ENCODE measurements at regions not wholly inside any gene's neighbourhood (a gene's known extent, or its start where the extent isn't known, plus 50 kb on each side); places are given as distances from the start of the nearest gene placed in this dataset.

GRCh38 chr12:34327671-34328070 is 305.4 kb downstream of the ALG10 start:
- H3K9me3 Mint-ChIP-seq = peaks cover 27 to 37% of the 10 kb centered on the region in 2 donors
- H3K27ac Mint-ChIP-seq = no peak overlapping the region
- no peaks in the 10 kb centered on the region for H3K27me3 Mint-ChIP-seq (ENCODE audit: low read depth)
- no peaks in the 10 kb centered on the region for H3K4me1 Mint-ChIP-seq (ENCODE audit: low read depth)
- DNase-seq = no peak
- H3K4me3 Mint-ChIP-seq = no peak overlapping the region
- ATAC-seq (replicated peaks in 1 of 2) = no peak
- peaks cover 4 to 64% of the 10 kb centered on the region in 2 donors for H3K36me3 Mint-ChIP-seq (ENCODE audit: insufficient read depth in 2 of 2)

- Mint-ChIP-seq H3K27me3 (ENCODE audit: low read depth) (no peaks in the 10 kb centered on the region), H3K4me1 (ENCODE audit: low read depth) (no peaks in the 10 kb centered on the region), H3K27ac (no peak overlapping the region), H3K36me3 (ENCODE audit: insufficient read depth in 2 of 2) (peaks cover 3 to 34% of the 10 kb centered on the region in 2 donors), H3K4me3 (no peak overlapping the region), H3K9me3 (peaks cover 6 to 12% of the 10 kb centered on the region in 2 donors)
- DNase-seq = no peak
- no peak for ATAC-seq (replicated peaks in 1 of 2)
Observed at GRCh38 chr12:34333337-34333736, 311.0 kb downstream of the ALG10 start.

DNA sequence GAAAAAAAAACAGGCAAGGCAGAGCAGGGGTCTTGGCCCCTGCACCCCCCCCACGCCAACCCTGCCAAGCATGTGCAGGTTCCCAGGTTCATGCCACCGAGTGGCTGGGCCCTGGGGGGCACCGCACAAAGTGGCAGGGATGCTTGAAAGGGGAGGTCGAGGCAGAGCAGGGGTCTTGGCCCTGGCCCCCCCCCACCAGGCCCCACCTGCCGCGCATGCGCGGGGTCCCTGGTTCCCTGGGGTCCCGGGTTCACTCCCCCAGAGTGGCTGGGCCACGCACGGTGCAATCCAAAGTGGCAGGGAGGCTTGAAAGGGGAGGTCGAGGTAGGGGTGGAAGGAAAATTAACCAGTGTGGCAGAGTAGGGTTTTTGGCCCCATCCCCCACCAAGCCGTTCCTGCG is 312.2 kb downstream of the ALG10 start:
- no peak overlapping the region for H3K27ac Mint-ChIP-seq
- H3K27me3 Mint-ChIP-seq (ENCODE audit: low read depth) = no peaks in the 10 kb centered on the region
- H3K36me3 Mint-ChIP-seq (ENCODE audit: insufficient read depth in 2 of 2) = peaks cover 0 to 33% of the 10 kb centered on the region in 2 donors
- ATAC-seq (replicated peaks in 1 of 2) (no peak), DNase-seq (no peak)
- no peak overlapping the region for H3K4me3 Mint-ChIP-seq
- H3K4me1 Mint-ChIP-seq (ENCODE audit: low read depth) = no peaks in the 10 kb centered on the region
- peaks cover 2 to 10% of the 10 kb centered on the region in 2 donors for H3K9me3 Mint-ChIP-seq

DNA sequence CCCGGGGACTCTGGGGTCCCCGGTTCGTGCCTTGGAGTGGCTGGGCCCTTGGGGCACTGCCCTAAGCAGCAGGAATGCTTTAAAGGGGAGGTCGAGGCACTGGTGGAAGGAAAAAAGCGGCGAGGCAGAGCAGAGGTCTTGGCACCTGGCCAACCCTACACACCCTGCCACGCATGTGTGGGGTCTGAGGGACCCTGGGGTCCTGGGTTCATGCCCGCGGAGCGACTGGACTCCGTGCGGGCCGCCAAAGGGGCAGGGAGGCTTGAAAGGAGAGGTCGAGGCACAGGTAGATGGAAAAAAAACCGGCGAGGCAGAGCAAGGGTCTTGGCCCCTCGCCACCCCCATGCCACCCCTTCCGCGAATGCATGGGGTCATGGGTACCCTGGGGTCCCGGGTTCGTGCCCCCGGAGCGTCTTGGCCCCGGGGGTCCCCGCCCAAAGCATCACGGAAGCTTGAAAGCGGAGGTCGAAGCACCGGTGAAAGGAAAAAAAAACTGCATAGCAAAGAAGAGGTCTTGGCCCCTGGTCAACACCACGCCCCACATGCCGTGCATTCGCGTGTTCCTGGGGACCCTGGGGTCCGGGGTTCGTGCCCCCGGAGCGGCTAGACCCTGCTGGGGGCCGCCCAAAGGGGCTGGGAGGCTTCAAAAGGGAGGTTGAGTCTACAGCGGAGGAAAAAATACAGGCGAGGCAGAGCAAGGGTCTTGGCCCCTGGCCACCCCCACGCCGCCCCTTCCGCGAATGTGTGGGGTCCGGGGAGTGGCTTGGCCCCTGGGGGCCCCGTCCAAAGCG is 312.9 kb downstream of the ALG10 start:
- H3K4me1 Mint-ChIP-seq (ENCODE audit: low read depth) = no peaks in the 10 kb centered on the region
- H3K4me3 Mint-ChIP-seq = no peak overlapping the region
- peaks cover 0 to 28% of the 10 kb centered on the region in 2 donors for H3K36me3 Mint-ChIP-seq (ENCODE audit: insufficient read depth in 2 of 2)
- peaks cover 2 to 7% of the 10 kb centered on the region in 2 donors for H3K9me3 Mint-ChIP-seq
- no peak for ATAC-seq (replicated peaks in 1 of 2)
- no peak for DNase-seq
- no peak overlapping the region for H3K27ac Mint-ChIP-seq
- H3K27me3 Mint-ChIP-seq (ENCODE audit: low read depth) = no peaks in the 10 kb centered on the region

GRCh38 chr12:34335819-34336262 is 313.5 kb downstream of the ALG10 start:
- Mint-ChIP-seq H3K4me3 (no peak overlapping the region), H3K4me1 (ENCODE audit: low read depth) (no peaks in the 10 kb centered on the region), H3K27ac (no peak overlapping the region), H3K36me3 (ENCODE audit: insufficient read depth in 2 of 2) (peaks cover 0 to 26% of the 10 kb centered on the region in 2 donors), H3K9me3 (peaks cover 1 to 7% of the 10 kb centered on the region in 2 donors), H3K27me3 (ENCODE audit: low read depth) (no peaks in the 10 kb centered on the region)
- ATAC-seq (replicated peaks in 1 of 2) (no peak), DNase-seq (no peak)

DNA sequence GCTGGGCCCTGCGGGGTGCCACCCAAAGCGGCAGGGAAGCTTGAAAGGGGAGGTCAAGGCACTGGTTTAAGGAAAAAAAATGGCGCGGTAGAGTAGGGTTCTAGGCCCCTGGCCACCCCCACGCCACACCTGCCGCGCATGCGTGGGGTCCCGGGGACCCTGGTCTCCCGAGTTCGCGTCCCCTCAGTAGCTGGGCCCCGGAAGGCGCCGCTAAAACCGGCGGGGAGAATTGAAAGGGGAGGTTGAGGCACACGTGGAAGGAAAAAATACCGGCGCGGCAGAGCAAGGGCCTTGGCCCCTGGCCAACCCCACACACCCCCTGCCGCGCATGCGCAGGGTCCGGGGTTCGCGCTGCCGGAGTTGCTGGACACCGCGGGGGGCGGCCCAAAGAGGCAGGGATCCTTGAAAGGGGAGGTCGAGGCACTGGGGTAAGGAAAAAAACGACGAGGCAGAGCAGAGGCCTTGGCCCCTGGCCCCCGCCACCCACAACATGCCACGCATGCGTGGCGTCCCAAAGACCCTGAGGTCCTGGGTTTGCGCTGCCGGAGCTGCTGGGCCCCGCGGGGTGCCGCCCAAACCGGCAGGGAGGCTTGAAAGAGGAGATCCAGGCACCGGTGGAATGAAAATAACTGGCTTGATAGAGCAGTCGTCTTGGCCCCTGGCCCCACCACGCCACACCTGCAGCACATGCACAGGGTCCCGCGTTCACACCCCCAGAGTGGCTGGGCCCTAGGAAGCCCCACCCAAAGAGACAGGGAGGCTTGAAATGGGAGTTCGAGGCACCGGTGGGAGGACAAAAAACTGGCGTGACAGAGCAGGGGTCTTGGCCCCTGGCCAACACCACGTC is 314.5 kb downstream of the ALG10 start:
- Mint-ChIP-seq H3K36me3 (ENCODE audit: insufficient read depth in 2 of 2) (peaks cover 0 to 22% of the 10 kb centered on the region in 2 donors), H3K4me1 (ENCODE audit: low read depth) (no peaks in the 10 kb centered on the region), H3K4me3 (no peak overlapping the region), H3K9me3 (peaks cover 1 to 2% of the 10 kb centered on the region in 2 donors), H3K27me3 (ENCODE audit: low read depth) (no peaks in the 10 kb centered on the region), H3K27ac (peak overlapping the region; percentile 63)
- DNase-seq (no peak), ATAC-seq (replicated peaks in 1 of 2) (no peak)

DNA sequence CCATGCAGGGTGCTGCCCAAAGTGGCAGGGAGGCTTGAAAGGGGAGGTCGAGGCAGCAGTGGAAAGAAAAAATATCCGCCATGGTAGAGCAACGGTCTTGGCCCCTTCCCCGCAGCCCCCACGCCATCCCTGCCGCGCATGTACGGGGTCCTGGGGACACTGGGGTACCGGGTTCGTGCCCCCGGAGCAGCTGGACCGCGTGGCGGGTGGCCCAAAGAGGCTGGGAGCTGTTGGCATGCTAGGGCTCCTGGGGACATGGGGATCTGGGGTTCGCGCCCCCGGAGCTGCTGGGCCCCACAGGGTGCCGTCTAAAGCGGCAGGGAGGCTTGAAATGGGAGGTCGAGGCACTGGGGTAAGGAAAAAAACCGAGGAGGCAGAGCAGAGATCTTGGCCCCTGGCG is 316.5 kb downstream of the ALG10 start:
- Mint-ChIP-seq H3K4me1 (ENCODE audit: low read depth) (no peaks in the 10 kb centered on the region), H3K4me3 (no peak overlapping the region), H3K9me3 (peaks cover 1 to 2% of the 10 kb centered on the region in 2 donors), H3K27ac (no peak overlapping the region), H3K27me3 (ENCODE audit: low read depth) (no peaks in the 10 kb centered on the region), H3K36me3 (ENCODE audit: insufficient read depth in 2 of 2) (peaks cover 0 to 18% of the 10 kb centered on the region in 2 donors)
- DNase-seq (no peak), ATAC-seq (replicated peaks in 1 of 2) (no peak)

GRCh38 chr12:34339922-34340321 is 317.6 kb downstream of the ALG10 start:
- Mint-ChIP-seq H3K9me3 (peaks cover 1 to 2% of the 10 kb centered on the region in 2 donors), H3K4me3 (no peak overlapping the region), H3K4me1 (ENCODE audit: low read depth) (no peaks in the 10 kb centered on the region), H3K27me3 (ENCODE audit: low read depth) (no peaks in the 10 kb centered on the region), H3K27ac (no peak overlapping the region), H3K36me3 (ENCODE audit: insufficient read depth in 2 of 2) (peaks cover 0 to 16% of the 10 kb centered on the region in 2 donors)
- ATAC-seq (replicated peaks in 1 of 2) = no peak
- no peak for DNase-seq

GRCh38 chr12:34340534-34341361 is 318.5 kb downstream of the ALG10 start:
- DNase-seq (no peak), ATAC-seq (replicated peaks in 1 of 2) (no peak)
- Mint-ChIP-seq H3K27me3 (ENCODE audit: low read depth) (no peaks in the 10 kb centered on the region), H3K36me3 (ENCODE audit: insufficient read depth in 2 of 2) (peaks cover 0 to 16% of the 10 kb centered on the region in 2 donors), H3K4me1 (ENCODE audit: low read depth) (no peaks in the 10 kb centered on the region), H3K4me3 (no peak overlapping the region), H3K9me3 (peaks cover 1 to 2% of the 10 kb centered on the region in 2 donors), H3K27ac (no peak overlapping the region)

DNA sequence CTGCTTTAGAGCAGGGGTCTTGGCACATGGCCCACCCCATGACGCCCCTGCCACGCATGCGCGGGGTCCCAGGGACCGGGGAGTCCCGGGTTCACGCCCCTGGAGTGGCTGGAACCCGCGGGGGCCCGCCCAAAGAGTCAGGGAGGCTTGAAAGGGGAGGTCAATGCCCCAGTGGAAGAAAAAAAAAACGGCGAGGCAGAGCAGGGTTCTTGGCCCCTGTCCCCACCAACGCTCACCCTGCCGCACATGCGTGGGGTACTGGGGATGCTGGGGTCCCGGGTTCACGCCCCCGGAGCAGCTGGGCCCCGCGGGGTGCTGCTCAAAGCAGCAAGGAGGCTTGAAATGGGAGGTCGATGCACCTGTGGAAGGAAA is 319.1 kb downstream of the ALG10 start:
- H3K4me1 Mint-ChIP-seq (ENCODE audit: low read depth) = no peaks in the 10 kb centered on the region
- H3K4me3 Mint-ChIP-seq = no peak overlapping the region
- no peak for ATAC-seq (replicated peaks in 1 of 2)
- DNase-seq = no peak
- H3K27me3 Mint-ChIP-seq (ENCODE audit: low read depth) = no peaks in the 10 kb centered on the region
- H3K36me3 Mint-ChIP-seq (ENCODE audit: insufficient read depth in 2 of 2) = peaks cover 0 to 14% of the 10 kb centered on the region in 2 donors
- H3K9me3 Mint-ChIP-seq = peaks cover 1 to 2% of the 10 kb centered on the region in 2 donors
- no peak overlapping the region for H3K27ac Mint-ChIP-seq

- H3K27me3 Mint-ChIP-seq (ENCODE audit: low read depth) = no peaks in the 10 kb centered on the region
- no peak overlapping the region for H3K27ac Mint-ChIP-seq
- peaks cover 1 to 2% of the 10 kb centered on the region in 2 donors for H3K9me3 Mint-ChIP-seq
- H3K4me1 Mint-ChIP-seq (ENCODE audit: low read depth) = no peaks in the 10 kb centered on the region
- DNase-seq (no peak), ATAC-seq (replicated peaks in 1 of 2) (no peak)
- H3K36me3 Mint-ChIP-seq (ENCODE audit: insufficient read depth in 2 of 2) = peaks cover 0 to 17% of the 10 kb centered on the region in 2 donors
- no peak overlapping the region for H3K4me3 Mint-ChIP-seq
Observed at GRCh38 chr12:34342048-34342447, 319.8 kb downstream of the ALG10 start.

GRCh38 chr12:34343345-34343744 is 321.0 kb downstream of the ALG10 start:
- DNase-seq = no peak
- H3K4me1 Mint-ChIP-seq (ENCODE audit: low read depth) = no peaks in the 10 kb centered on the region
- no peaks in the 10 kb centered on the region for H3K27me3 Mint-ChIP-seq (ENCODE audit: low read depth)
- no peak overlapping the region for H3K4me3 Mint-ChIP-seq
- peaks cover 2 to 15% of the 10 kb centered on the region in 2 donors for H3K36me3 Mint-ChIP-seq (ENCODE audit: insufficient read depth in 2 of 2)
- no peak overlapping the region for H3K27ac Mint-ChIP-seq
- ATAC-seq (replicated peaks in 1 of 2) = no peak
- peaks cover 1 to 4% of the 10 kb centered on the region in 2 donors for H3K9me3 Mint-ChIP-seq

Measured in activated T-cell treated with anti-CD3 and anti-CD28 coated beads, Interleukin-2, amount 50 U/mL, for 72 hours (primary cell).